ENCODE measurements at regions not wholly inside any gene's neighbourhood (a gene's known extent, or its start where the extent isn't known, plus 50 kb on each side); places are given as distances from the start of the nearest gene placed in this dataset.

GRCh38 chr11:103633819-103634590 is 402.4 kb upstream of the DDI1 start:
- TF ChIP-seq EZH2 (IDR thresholded peaks at IDR 0.05; ENCODE audit: borderline replicate concordance, low read depth, low read length, poor library complexity, severe bottlenecking): no peak
- TF ChIP-seq CTCF (conservative IDR thresholded peaks at IDR 0.05; ENCODE audit: low read depth, low read length): no peak
- no peak overlapping the region for H3K27ac ChIP-seq (ENCODE audit: low read depth, low read length, poor library complexity, severe bottlenecking)
- H3K36me3 ChIP-seq (ENCODE audit: insufficient read depth, low read length, poor library complexity, severe bottlenecking): no peaks in the 10 kb centered on the region
- POLR2A ChIA-PET (ENCODE audit: low non-redundant PET): no interaction called here
- peaks cover 5% of the 10 kb centered on the region for H3K27me3 ChIP-seq (replicated peaks; ENCODE audit: insufficient read depth, low read depth, low read length, poor library complexity)
- no peaks in the 10 kb centered on the region for H3K9me3 ChIP-seq (ENCODE audit: low read depth, low read length, poor library complexity, severe bottlenecking)
- H3K4me1 ChIP-seq (ENCODE audit: insufficient read depth, low read length, poor library complexity, severe bottlenecking): peaks cover 13% of the 10 kb centered on the region
- no TSS peak for BruUV-seq (replicated peaks)
- intact Hi-C loops (cut with micrococcal nuclease; ENCODE audit: unreplicated experiment): no loop called here
- no peak overlapping the region for H3K4me3 ChIP-seq (ENCODE audit: low read depth, low read length, poor library complexity, severe bottlenecking)
- CTCF ChIA-PET: no interaction called here
- no peak for DNase-seq (ENCODE audit: low spot score)

- H3K27me3 ChIP-seq (replicated peaks; ENCODE audit: insufficient read depth, low read depth, low read length, poor library complexity): no peaks in the 10 kb centered on the region
- no peak for DNase-seq (ENCODE audit: low spot score)
- BruUV-seq (replicated peaks): no TSS peak
- no peak overlapping the region for H3K4me3 ChIP-seq (ENCODE audit: low read depth, low read length, poor library complexity, severe bottlenecking)
- H3K4me1 ChIP-seq (ENCODE audit: insufficient read depth, low read length, poor library complexity, severe bottlenecking): peaks cover 13% of the 10 kb centered on the region
- no peaks in the 10 kb centered on the region for H3K9me3 ChIP-seq (ENCODE audit: low read depth, low read length, poor library complexity, severe bottlenecking)
- intact Hi-C loops (cut with micrococcal nuclease; ENCODE audit: unreplicated experiment): no loop called here
- H3K36me3 ChIP-seq (ENCODE audit: insufficient read depth, low read length, poor library complexity, severe bottlenecking): no peaks in the 10 kb centered on the region
- TF ChIP-seq CTCF (conservative IDR thresholded peaks at IDR 0.05; ENCODE audit: low read depth, low read length) (no peak), EZH2 (IDR thresholded peaks at IDR 0.05; ENCODE audit: borderline replicate concordance, low read depth, low read length, poor library complexity, severe bottlenecking) (no peak)
- POLR2A ChIA-PET (ENCODE audit: low non-redundant PET): no interaction called here
- no peak overlapping the region for H3K27ac ChIP-seq (ENCODE audit: low read depth, low read length, poor library complexity, severe bottlenecking)
- CTCF ChIA-PET: no interaction called here
Measured at GRCh38 chr11:103636232-103636631, 400.2 kb upstream of the DDI1 start.

- no peaks in the 10 kb centered on the region for H3K27me3 ChIP-seq (replicated peaks; ENCODE audit: insufficient read depth, low read depth, low read length, poor library complexity)
- H3K4me3 ChIP-seq (ENCODE audit: low read depth, low read length, poor library complexity, severe bottlenecking): no peak overlapping the region
- no peak overlapping the region for H3K27ac ChIP-seq (ENCODE audit: low read depth, low read length, poor library complexity, severe bottlenecking)
- H3K9me3 ChIP-seq (ENCODE audit: low read depth, low read length, poor library complexity, severe bottlenecking): no peaks in the 10 kb centered on the region
- CTCF ChIA-PET: no interaction called here
- BruUV-seq (replicated peaks): no TSS peak
- TF ChIP-seq EZH2 (IDR thresholded peaks at IDR 0.05; ENCODE audit: borderline replicate concordance, low read depth, low read length, poor library complexity, severe bottlenecking) (no peak), CTCF (conservative IDR thresholded peaks at IDR 0.05; ENCODE audit: low read depth, low read length) (no peak)
- intact Hi-C loops (cut with micrococcal nuclease; ENCODE audit: unreplicated experiment): no loop called here
- no peaks in the 10 kb centered on the region for H3K36me3 ChIP-seq (ENCODE audit: insufficient read depth, low read length, poor library complexity, severe bottlenecking)
- POLR2A ChIA-PET (ENCODE audit: low non-redundant PET): no interaction called here
- no peak for DNase-seq (ENCODE audit: low spot score)
- H3K4me1 ChIP-seq (ENCODE audit: insufficient read depth, low read length, poor library complexity, severe bottlenecking): peaks cover 8% of the 10 kb centered on the region
Measured at GRCh38 chr11:103637295-103637694, 399.1 kb upstream of the DDI1 start.

Data from A673 (cell line).